GM19395 (cell line): ENCODE measurements at regions not wholly inside any gene's neighbourhood (a gene's known extent, or its start where the extent isn't known, plus 50 kb on each side); places are given as distances from the start of the nearest gene placed in this dataset.

Experiments used
- ATAC-seq: cut with Tn5 transposase; IDR thresholded peaks from one replicate; pipeline ENCODE4 v1.9.1; 2021; ENCODE audit warnings: mild to moderate bottlenecking, moderate library complexity; ENCODE audit not compliant: unreplicated experiment

DNA sequence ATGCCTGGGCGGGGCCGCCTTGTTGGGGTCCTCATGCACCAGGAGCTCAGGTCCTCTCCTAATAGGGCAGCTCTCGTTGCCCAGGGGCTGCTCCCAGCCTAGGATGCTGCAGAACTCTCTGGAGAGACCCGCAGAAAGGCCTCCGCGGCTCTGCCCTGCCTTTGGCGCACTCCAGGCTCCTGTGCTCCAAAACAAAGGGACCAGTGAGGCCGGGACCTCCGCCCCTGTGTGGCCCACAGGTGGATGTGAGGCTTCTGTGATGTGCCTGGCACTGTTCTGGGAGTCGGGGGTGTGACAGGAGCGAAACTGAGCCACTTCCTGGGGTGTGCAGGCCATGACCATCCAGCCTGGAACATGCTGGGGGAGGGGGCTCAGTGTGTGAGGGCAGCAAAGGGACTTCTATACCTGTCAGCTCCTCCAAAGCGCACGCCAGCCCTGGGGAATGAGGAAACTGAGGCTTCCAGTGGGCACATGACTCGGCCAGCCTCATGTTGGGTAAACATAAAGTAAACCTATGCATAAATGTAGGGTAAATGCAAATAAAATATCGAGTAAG is 153.2 kb downstream of the IRF8 start:
- no peak for ATAC-seq

GRCh38 chr16:86052926-86053325 is 154.0 kb downstream of the IRF8 start:
- ATAC-seq, result no peak

DNA sequence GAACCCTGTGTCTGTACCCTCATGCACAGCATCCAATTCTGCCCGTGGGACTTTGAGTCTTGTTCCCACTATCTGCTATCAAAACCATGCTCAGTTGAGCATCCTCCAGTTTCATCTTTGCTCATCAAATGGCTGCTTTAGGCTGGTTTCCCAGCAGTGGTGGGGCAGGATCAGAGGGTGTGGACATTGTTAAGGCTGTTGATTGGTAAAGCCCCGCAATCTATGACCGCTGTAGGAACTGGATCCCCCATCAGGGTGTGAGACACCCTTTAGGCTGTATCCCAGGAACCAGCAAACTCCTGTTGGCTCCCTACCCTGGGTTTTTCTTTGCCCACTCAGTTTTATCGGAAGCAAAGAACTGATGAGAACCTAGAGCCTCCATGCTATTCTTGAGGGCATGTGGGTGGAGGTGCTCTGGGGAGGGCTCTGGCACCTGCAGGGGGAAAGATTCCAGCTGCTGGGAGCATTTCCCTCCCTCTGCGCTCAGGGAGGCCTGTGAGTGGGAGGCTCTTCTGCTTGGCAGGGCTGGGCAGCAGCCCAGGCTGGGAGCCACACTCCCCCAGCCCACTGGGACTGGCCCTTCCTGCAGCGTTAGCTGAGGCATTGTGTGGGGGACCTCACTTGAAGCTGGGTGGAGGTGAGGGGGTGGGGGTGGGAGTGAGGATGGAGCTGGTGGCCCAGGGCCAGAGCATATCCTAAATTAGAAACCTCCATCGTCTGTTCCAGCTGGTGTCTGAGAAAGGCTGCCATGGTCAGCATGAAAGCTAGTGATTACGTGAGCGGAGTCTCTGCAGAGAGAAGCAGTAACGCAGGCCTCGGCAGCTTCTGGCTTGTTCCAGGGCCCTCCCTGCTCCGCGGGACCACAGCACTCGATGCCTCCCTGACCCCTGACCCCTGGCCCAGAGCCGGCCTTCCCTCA is 160.6 kb downstream of the IRF8 start:
- ATAC-seq, result no peak

- ATAC-seq, result no peak
Measured at GRCh38 chr16:86060381-86061317, 161.7 kb downstream of the IRF8 start.

- ATAC-seq, result no peak
Measured at GRCh38 chr16:86061318-86061695, 162.3 kb downstream of the IRF8 start.

- ATAC-seq, result no peak
Measured at GRCh38 chr16:86061721-86062120, 162.8 kb downstream of the IRF8 start.

- ATAC-seq, result no peak
Measured at GRCh38 chr16:86062271-86062965, 163.5 kb downstream of the IRF8 start.

GRCh38 chr16:86063760-86064405 is 164.9 kb downstream of the IRF8 start:
- no peak for ATAC-seq

GRCh38 chr16:86064431-86065250 is 165.7 kb downstream of the IRF8 start:
- ATAC-seq, result no peak

DNA sequence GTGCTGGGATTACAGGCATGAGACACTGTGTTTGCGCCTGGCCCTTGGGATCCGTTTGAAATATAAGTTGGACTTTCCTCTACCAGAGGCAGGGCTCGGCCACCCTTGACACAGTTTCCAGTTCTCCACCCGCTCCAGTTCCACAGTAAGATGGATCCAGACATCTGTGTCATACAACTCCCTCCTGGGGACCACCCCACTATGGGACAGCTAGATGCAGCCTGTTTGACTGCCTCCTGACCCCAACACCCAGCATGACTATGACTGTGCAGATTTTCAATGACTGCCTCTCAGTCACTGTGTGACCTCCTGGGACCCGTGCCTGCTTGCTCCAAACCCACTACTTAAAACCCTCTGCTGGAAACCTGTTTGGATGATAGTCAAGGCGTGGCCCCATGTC is 166.7 kb downstream of the IRF8 start:
- no peak for ATAC-seq

DNA sequence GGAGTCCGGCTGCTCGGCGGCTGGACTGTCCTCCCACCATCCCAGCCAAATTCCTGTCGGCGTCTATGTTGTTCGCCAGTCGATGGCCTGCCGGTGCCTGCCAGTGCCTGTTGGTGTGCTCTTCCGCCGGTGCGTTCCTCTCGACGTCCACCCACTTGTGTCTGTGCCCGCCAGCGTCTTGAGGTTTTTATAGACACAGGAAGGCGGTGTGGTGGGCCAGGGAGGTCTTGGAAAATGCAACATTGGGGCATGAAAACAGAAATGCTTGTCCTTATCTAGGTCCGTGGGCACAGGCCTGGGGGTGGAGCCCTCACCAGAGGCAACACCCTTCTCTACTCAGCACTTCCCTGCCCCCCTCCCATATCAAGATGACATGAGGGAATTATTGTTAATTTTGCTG is 167.8 kb downstream of the IRF8 start:
- ATAC-seq, result no peak

GRCh38 chr16:86067516-86067915 is 168.6 kb downstream of the IRF8 start:
- ATAC-seq, result no peak

DNA sequence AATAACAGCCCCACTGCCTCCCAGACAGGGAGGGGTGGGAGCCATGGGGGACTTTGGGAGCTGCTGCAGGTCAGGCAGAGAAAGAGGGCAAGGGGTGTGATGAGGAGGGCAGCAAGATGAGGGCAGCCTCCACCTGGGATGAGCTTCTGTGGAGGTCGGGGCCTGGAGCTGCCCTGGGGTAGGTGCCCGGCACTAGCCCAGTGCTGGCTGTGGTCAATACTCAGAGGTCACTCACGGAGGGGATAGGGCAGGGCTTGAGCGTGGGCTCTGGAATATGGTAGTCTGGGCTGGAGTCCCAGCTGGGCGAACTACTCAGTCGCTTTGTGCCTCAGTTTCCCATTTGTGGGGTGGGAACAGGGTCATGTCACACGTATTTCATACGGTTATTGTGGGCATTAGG is 169.0 kb downstream of the IRF8 start:
- ATAC-seq, result no peak

- no peak for ATAC-seq
Measured at GRCh38 chr16:86068722-86069121, 169.8 kb downstream of the IRF8 start.

GRCh38 chr16:86069736-86070298 is 170.9 kb downstream of the IRF8 start:
- ATAC-seq, result no peak

GRCh38 chr16:86070484-86070883 is 171.5 kb downstream of the IRF8 start:
- ATAC-seq, result no peak

- ATAC-seq, result no peak
Measured at GRCh38 chr16:86070971-86071370, 172.0 kb downstream of the IRF8 start.

GRCh38 chr16:86071611-86072240 is 172.8 kb downstream of the IRF8 start:
- no peak for ATAC-seq
